Transverse colon (tissue), 4 donors: ENCODE measurements at regions not wholly inside any gene's neighbourhood (a gene's known extent, or its start where the extent isn't known, plus 50 kb on each side); places are given as distances from the start of the nearest gene placed in this dataset.

ENCODE experiments used
- CTCF ChIP-seq, 5 experiments: fragments of 200-600 bp in 3 of 5; fragments of 450-650 bp in 2 of 5; sonication (generic) in 3 of 5; IDR thresholded peaks; 1 replicate in 2 of 5; 2 replicates in 3 of 5; pipeline ENCODE4 v1.5.1; 2016 to 2017; ENCODE audit warnings: antibody characterized with exemption in 5 of 5, inconsistent platforms in 3 of 5, mild to moderate bottlenecking in 2 of 5, moderate library complexity in 1 of 5
- EP300 ChIP-seq: sonication (generic); formaldehyde crosslinking; IDR thresholded peaks from one replicate; pipeline ENCODE4 v1.6.1; 2017; ENCODE audit warnings: antibody characterized with exemption, low read depth
- POLR2A ChIP-seq: fragments of 450-650 bp; IDR thresholded peaks from one replicate; pipeline ENCODE4 v1.6.1; 2016; ENCODE audit warnings: antibody characterized with exemption, mild to moderate bottlenecking, moderate library complexity
- POLR2AphosphoS5 ChIP-seq, 3 donors: sonication (generic); formaldehyde crosslinking; IDR thresholded peaks; one replicate each; pipeline ENCODE4 v1.6.1; 2016; ENCODE audit warnings: antibody characterized with exemption in 3 of 3

GRCh38 chr19:29022599-29022998 lies 190.4 kb downstream of the UQCRFS1 start:
- TF ChIP-seq CTCF (IDR thresholded peaks at IDR 0.05) (no peak), EP300 (no peak), POLR2A (no peak), POLR2AphosphoS5 (IDR thresholded peaks at IDR 0.05) (no peak)
